ENCODE measurements at regions not wholly inside any gene's neighbourhood (a gene's known extent, or its start where the extent isn't known, plus 50 kb on each side); places are given as distances from the start of the nearest gene placed in this dataset.

GRCh38 chr13:85690368-85690767 is 108.9 kb downstream of the SLITRK6 start:
- H3K9me3 ChIP-seq, result no peaks in the 10 kb centered on the region
- no peaks in the 10 kb centered on the region for H3K36me3 ChIP-seq
- H3K4me1 ChIP-seq (ENCODE audit: insufficient read depth), result no peaks in the 10 kb centered on the region
- no peak overlapping the region for H3K27ac ChIP-seq
- TF ChIP-seq POLR2A (IDR thresholded peaks at IDR 0.05) (no peak), EP300 (IDR thresholded peaks at IDR 0.05) (no peak), CTCF (IDR thresholded peaks at IDR 0.05) (no peak)
- no peak for DNase-seq
- no peaks in the 10 kb centered on the region for H3K27me3 ChIP-seq
- no peak overlapping the region for H3K4me3 ChIP-seq
- intact Hi-C loops (cut with DNase I), result no loop called here
- 0 to 47% (median 46%) methylated on average over 1 of the region's 1 CpG for WGBS, 3 donors

DNA sequence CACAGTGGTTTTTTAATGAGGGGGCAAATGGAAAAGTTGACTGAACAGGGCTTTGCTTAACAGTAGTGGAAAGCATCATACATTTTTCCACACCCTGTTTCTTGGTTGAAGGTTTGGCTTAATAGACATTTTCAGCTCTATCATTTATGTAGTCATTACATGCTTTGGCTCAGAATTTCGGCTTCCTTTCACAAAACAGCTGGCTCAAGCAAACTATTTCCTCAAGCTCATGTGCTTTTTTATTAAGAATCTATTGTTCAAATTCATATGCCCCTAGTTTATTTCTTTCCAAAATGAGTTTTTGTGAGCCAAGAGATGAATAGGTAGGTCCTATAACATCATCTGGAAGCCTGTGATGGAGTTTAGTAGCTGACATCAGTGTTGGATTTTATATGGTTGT is 113.8 kb downstream of the SLITRK6 start:
- no peaks in the 10 kb centered on the region for H3K27me3 ChIP-seq
- intact Hi-C loops (cut with DNase I), result no loop called here
- H3K4me3 ChIP-seq, result no peak overlapping the region
- 33 to 71% (median 60%) methylated on average over 1 of the region's 1 CpG for WGBS, 3 donors
- no peak overlapping the region for H3K27ac ChIP-seq
- DNase-seq, result no peak
- H3K36me3 ChIP-seq, result no peaks in the 10 kb centered on the region
- H3K9me3 ChIP-seq, result no peaks in the 10 kb centered on the region
- H3K4me1 ChIP-seq (ENCODE audit: insufficient read depth), result no peaks in the 10 kb centered on the region
- TF ChIP-seq POLR2A (IDR thresholded peaks at IDR 0.05) (no peak), EP300 (IDR thresholded peaks at IDR 0.05) (no peak)

- Histone ChIP-seq H3K4me1 (ENCODE audit: insufficient read depth) (no peaks in the 10 kb centered on the region), H3K4me3 (no peak overlapping the region), H3K27me3 (no peaks in the 10 kb centered on the region)
These were observed 123.9 kb downstream of the SLITRK6 start for GRCh38 chr13:85675151-85675907.

GRCh38 chr13:85671336-85671735 is 127.9 kb downstream of the SLITRK6 start:
- intact Hi-C loops (cut with DNase I), result no loop called here
- 90 to 91% (median 90%) methylated on average over 3 of the region's 3 CpGs for WGBS, 3 donors
- TF ChIP-seq CTCF (IDR thresholded peaks at IDR 0.05) (no peak), POLR2A (IDR thresholded peaks at IDR 0.05) (no peak), EP300 (IDR thresholded peaks at IDR 0.05) (no peak)
- Histone ChIP-seq H3K27ac (no peak overlapping the region), H3K4me3 (no peak overlapping the region), H3K9me3 (no peaks in the 10 kb centered on the region), H3K4me1 (ENCODE audit: insufficient read depth) (no peaks in the 10 kb centered on the region), H3K27me3 (no peaks in the 10 kb centered on the region), H3K36me3 (no peaks in the 10 kb centered on the region)
- no peak for DNase-seq

More at GRCh38 chr13:85675151-85675907, 123.9 kb downstream of the SLITRK6 start:
- WGBS, 3 donors, result 76 to 87% (median 83%) methylated on average over 8 of the region's 8 CpGs
- intact Hi-C loops (cut with DNase I), result no loop called here
- no peaks in the 10 kb centered on the region for H3K9me3 ChIP-seq
- DNase-seq, result no peak
- TF ChIP-seq CTCF (IDR thresholded peaks at IDR 0.05) (no peak), EP300 (IDR thresholded peaks at IDR 0.05) (no peak), POLR2A (IDR thresholded peaks at IDR 0.05) (no peak)
- no peak overlapping the region for H3K27ac ChIP-seq
- H3K36me3 ChIP-seq, result no peaks in the 10 kb centered on the region

DNA sequence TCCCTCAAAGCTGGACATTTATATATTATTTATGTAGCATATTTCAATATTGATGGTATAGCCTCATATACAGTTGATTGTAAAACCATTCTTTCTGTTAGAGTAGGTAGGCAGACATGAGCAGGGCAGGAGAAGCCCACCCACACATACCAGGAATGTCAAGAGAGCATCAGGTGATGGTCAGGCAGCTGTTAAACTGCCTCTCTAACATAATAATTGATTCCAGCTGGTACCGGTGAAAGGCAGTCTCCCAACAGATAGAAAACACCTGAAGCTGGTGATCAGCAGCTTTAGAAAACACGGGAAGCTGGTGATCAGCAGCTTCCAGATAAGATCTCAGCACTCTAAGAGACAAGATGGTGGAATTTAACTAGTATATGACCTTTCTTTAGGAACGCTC is 132.9 kb downstream of the SLITRK6 start:
- no peak overlapping the region for H3K4me3 ChIP-seq
- no peaks in the 10 kb centered on the region for H3K9me3 ChIP-seq
- intact Hi-C loops (cut with DNase I), result no loop called here
- H3K4me1 ChIP-seq (ENCODE audit: insufficient read depth), result no peaks in the 10 kb centered on the region
- no peak for DNase-seq
- TF ChIP-seq CTCF (IDR thresholded peaks at IDR 0.05) (no peak), POLR2A (IDR thresholded peaks at IDR 0.05) (no peak), EP300 (IDR thresholded peaks at IDR 0.05) (no peak)
- 16 to 49% (median 38%) methylated on average over 3 of the region's 3 CpGs for WGBS, 3 donors
- no peaks in the 10 kb centered on the region for H3K27me3 ChIP-seq
- H3K36me3 ChIP-seq, result no peaks in the 10 kb centered on the region
- no peak overlapping the region for H3K27ac ChIP-seq
